PC-3 (cell line): ENCODE measurements at regions not wholly inside any gene's neighbourhood (a gene's known extent, or its start where the extent isn't known, plus 50 kb on each side); places are given as distances from the start of the nearest gene placed in this dataset.
A peak's percentile ranks its signal among the peaks of the same experiment; 100 is the strongest.

Source experiments
- ATAC-seq: fragments of 200-7000 bp; cut with Tn5 transposase; 2 replicates; pipeline ENCODE4 v1.9.1; 2020; ENCODE audit warnings: mild to moderate bottlenecking, moderate library complexity
- BruUV-seq: library from RNA; stranded (reverse); fragments of 400-500 nt; replicated peaks from 2 replicates; lab custom pipeline; 2021; lab: Mats Ljungman, UMichigan
- CTCF ChIA-PET: fragments of 300-600 bp; sonication (Branson Sonifier 250); formaldehyde crosslinking; loops from one replicate; lab custom pipeline; 2022; ENCODE audit warnings: antibody characterized with exemption; lab: Charles Lee
- POLR2A ChIA-PET: fragments of 300-600 bp; sonication (Branson Sonifier 250); formaldehyde crosslinking; loops from one replicate; lab custom pipeline; 2022; ENCODE audit warnings: antibody characterized with exemption; ENCODE audit not compliant: unreplicated experiment; lab: Charles Lee
- DNase-seq: peaks from one replicate; pipeline ENCODE4 v3.0.0-alpha.2; 2015
- H2AFZ ChIP-seq: fragments of 300-600 bp; sonication (generic); 2 replicates; pipeline ENCODE4 v1.6.0; 2016; ENCODE audit warnings: antibody characterized with exemption, low read length
- H3F3A ChIP-seq: fragments of 300-600 bp; sonication (generic); one replicate; pipeline ENCODE4 v1.6.0; 2017; ENCODE audit warnings: antibody characterized with exemption, low read length, control low read depth, mild to moderate bottlenecking; ENCODE audit not compliant: unreplicated experiment
- H3K27ac ChIP-seq: fragments of 300-600 bp; sonication (generic); 2 replicates; pipeline ENCODE4 v1.5.1; 2016; ENCODE audit warnings: mild to moderate bottlenecking, low read length
- H3K27me3 ChIP-seq: fragments of 300-600 bp; sonication (generic); 2 replicates; pipeline ENCODE4 v1.6.1; 2016; ENCODE audit warnings: low read length, mixed read lengths
- H3K36me3 ChIP-seq: fragments of 300-600 bp; sonication (generic); 2 replicates; pipeline ENCODE4 v1.6.1; 2016; ENCODE audit warnings: low read depth, mixed run types, low read length, mixed read lengths
- H3K4me1 ChIP-seq: fragments of 300-600 bp; sonication (generic); 2 replicates; pipeline ENCODE4 v1.5.1; 2016; ENCODE audit warnings: low read length; ENCODE audit not compliant: insufficient read depth
- H3K4me2 ChIP-seq: fragments of 300-600 bp; sonication (generic); 2 replicates; pipeline ENCODE4 v1.6.0; 2016; ENCODE audit warnings: low read length
- H3K4me3 ChIP-seq: fragments of 300-600 bp; sonication (generic); 2 replicates; pipeline ENCODE4 v1.5.1; 2016; ENCODE audit warnings: mild to moderate bottlenecking, low read length, mixed read lengths
- H3K79me2 ChIP-seq: fragments of 300-600 bp; sonication (generic); 2 replicates; pipeline ENCODE4 v1.6.1; 2017; ENCODE audit warnings: low read length, mixed read lengths
- H3K9ac ChIP-seq: fragments of 300-600 bp; sonication (generic); 2 replicates; pipeline ENCODE4 v1.6.0; 2016; ENCODE audit warnings: mild to moderate bottlenecking, low read length
- H3K9me2 ChIP-seq: fragments of 300-600 bp; sonication (generic); replicated peaks from 2 replicates; pipeline ENCODE4 v1.6.1; 2016; ENCODE audit warnings: mixed run types, low read length, mixed read lengths
- H3K9me3 ChIP-seq: fragments of 300-600 bp; sonication (generic); 2 replicates; pipeline ENCODE4 v1.6.1; 2016; ENCODE audit warnings: low read length, mixed read lengths
- H4K20me1 ChIP-seq: fragments of 300-600 bp; sonication (generic); 2 replicates; pipeline ENCODE4 v1.6.1; 2016; ENCODE audit warnings: low read length, mixed read lengths
- EZH2 ChIP-seq: fragments of 300-600 bp; sonication (generic); IDR thresholded peaks from one replicate; pipeline ENCODE4 v1.6.1; 2017; ENCODE audit warnings: antibody characterized with exemption, mild to moderate bottlenecking, low read length; ENCODE audit not compliant: unreplicated experiment
- EZH2phosphoT487 ChIP-seq: fragments of 300-600 bp; sonication (generic); IDR thresholded peaks from 2 replicates; pipeline ENCODE4 v1.6.1; 2018; ENCODE audit warnings: mild to moderate bottlenecking, antibody characterized with exemption, low read length, borderline replicate concordance
- intact Hi-C: fragments of 100-400 bp; cut with micrococcal nuclease; formaldehyde crosslinking; loops from 2 replicates; pipeline ENCODE4 v1.9.0; 2023
- TF ChIP-seq, protein P1 (sequence below): fragments of 300-600 bp; sonication (generic); conservative IDR thresholded peaks from 2 replicates; pipeline ENCODE4 v1.5.1; 2017; ENCODE audit warnings: antibody characterized with exemption, low read depth, mild to moderate bottlenecking, low read length

DNA sequence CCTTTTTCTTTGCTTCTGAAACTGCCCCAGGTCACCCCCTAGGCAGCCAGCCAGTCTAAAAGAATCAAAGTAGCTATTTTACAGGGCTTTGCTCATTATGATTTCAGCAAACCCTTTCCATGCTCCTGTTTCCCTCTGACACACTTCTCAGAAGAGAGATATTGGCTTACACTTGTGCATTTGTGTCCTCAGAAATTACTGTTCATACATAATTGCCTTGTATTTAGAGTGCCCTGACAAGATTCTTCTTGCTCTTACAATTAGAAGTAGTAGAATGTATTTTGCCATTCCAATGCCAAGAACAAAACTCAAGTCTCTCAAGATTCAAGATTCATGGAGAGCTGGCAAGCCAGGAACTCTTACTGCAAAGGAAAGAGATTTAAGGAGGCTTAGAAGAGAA lies 531.0 kb upstream of the ZFP42 start:
- no peak overlapping the region for H2AFZ ChIP-seq
- ATAC-seq (no peak), DNase-seq (peak; percentile 4)
- no peaks in the 10 kb centered on the region for H3F3A ChIP-seq
- no peak for TF ChIP-seq EZH2phosphoT487
- TF ChIP-seq, protein P1, sequence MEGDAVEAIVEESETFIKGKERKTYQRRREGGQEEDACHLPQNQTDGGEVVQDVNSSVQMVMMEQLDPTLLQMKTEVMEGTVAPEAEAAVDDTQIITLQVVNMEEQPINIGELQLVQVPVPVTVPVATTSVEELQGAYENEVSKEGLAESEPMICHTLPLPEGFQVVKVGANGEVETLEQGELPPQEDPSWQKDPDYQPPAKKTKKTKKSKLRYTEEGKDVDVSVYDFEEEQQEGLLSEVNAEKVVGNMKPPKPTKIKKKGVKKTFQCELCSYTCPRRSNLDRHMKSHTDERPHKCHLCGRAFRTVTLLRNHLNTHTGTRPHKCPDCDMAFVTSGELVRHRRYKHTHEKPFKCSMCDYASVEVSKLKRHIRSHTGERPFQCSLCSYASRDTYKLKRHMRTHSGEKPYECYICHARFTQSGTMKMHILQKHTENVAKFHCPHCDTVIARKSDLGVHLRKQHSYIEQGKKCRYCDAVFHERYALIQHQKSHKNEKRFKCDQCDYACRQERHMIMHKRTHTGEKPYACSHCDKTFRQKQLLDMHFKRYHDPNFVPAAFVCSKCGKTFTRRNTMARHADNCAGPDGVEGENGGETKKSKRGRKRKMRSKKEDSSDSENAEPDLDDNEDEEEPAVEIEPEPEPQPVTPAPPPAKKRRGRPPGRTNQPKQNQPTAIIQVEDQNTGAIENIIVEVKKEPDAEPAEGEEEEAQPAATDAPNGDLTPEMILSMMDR = no peak
- TF ChIP-seq EZH2 = no peak
- no peak overlapping the region for H3K9ac ChIP-seq
- no peaks in the 10 kb centered on the region for H3K4me1 ChIP-seq
- ChIA-PET CTCF (no interaction called here), POLR2A (no interaction called here)
- H3K36me3 ChIP-seq = no peaks in the 10 kb centered on the region
- intact Hi-C loops = no loop called here
- no peaks in the 10 kb centered on the region for H3K79me2 ChIP-seq
- H3K9me3 ChIP-seq = no peaks in the 10 kb centered on the region
- H3K4me3 ChIP-seq = no peak overlapping the region
- H3K27ac ChIP-seq = no peak overlapping the region
- BruUV-seq = no TSS peak
- no peaks in the 10 kb centered on the region for H4K20me1 ChIP-seq
- no peaks in the 10 kb centered on the region for H3K9me2 ChIP-seq
- no peaks in the 10 kb centered on the region for H3K27me3 ChIP-seq
- H3K4me2 ChIP-seq = no peak overlapping the region

DNA sequence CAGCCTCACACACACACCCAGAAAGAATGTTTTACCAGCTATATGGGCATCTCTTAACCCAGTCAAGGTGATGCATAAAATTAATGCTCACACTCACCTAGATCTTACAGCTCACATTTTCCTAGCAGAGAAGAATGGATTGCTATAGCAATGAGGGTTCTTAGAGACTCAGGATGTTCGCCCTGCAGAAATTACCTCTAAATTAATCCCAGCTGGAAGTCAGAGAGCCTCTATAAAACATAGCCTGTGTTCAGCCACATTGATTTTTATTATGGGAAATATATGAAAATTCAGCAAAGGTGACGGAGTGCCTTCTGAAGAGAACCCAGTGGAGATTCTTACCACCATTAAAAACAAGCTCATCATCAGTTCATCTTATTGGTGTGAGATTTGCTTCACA lies 528.3 kb upstream of the ZFP42 start:
- H3K9me2 ChIP-seq = no peaks in the 10 kb centered on the region
- H3K27ac ChIP-seq = no peak overlapping the region
- intact Hi-C loops = no loop called here
- H3K9me3 ChIP-seq = no peaks in the 10 kb centered on the region
- CTCF ChIA-PET = no interaction called here
- H3K27me3 ChIP-seq = no peaks in the 10 kb centered on the region
- BruUV-seq = no TSS peak
- H3K9ac ChIP-seq = no peak overlapping the region
- no peak for TF ChIP-seq EZH2
- TF ChIP-seq EZH2phosphoT487 = no peak
- TF ChIP-seq, protein P1 = no peak
- no peaks in the 10 kb centered on the region for H3K4me1 ChIP-seq
- H3K4me3 ChIP-seq = no peak overlapping the region
- H3K36me3 ChIP-seq = no peaks in the 10 kb centered on the region
- no peak overlapping the region for H3K4me2 ChIP-seq
- DNase-seq = no peak
- H2AFZ ChIP-seq = no peak overlapping the region
- ATAC-seq = no peak
- no peaks in the 10 kb centered on the region for H3K79me2 ChIP-seq
- POLR2A ChIA-PET = no interaction called here
- no peaks in the 10 kb centered on the region for H3F3A ChIP-seq
- H4K20me1 ChIP-seq = no peaks in the 10 kb centered on the region

DNA sequence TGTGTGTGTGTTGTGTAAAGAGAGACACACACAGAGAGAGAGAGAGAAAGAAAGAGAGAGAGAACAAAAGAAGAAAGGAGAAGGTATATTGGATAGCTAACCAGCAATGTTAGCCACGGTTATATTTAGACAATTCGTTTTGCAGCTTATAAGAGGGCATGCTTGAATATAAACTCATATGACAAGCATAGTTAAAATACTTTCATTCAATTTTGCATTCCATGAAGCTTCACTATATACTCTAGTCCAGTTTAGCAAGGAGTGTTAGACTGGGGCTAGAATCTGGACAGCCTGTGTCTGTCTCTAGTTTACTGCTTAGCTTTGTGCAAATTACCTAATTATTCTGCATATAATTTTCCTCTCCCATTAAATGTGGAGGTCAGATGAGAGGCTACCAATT lies 525.9 kb upstream of the ZFP42 start:
- no peaks in the 10 kb centered on the region for H3K9me2 ChIP-seq
- no peak overlapping the region for H3K4me2 ChIP-seq
- H2AFZ ChIP-seq = no peak overlapping the region
- no peak overlapping the region for H3K4me3 ChIP-seq
- no peak overlapping the region for H3K27ac ChIP-seq
- ATAC-seq (no peak), DNase-seq (no peak)
- BruUV-seq = no TSS peak
- POLR2A ChIA-PET = no interaction called here
- no peak for TF ChIP-seq EZH2phosphoT487
- H3K79me2 ChIP-seq = no peaks in the 10 kb centered on the region
- no peaks in the 10 kb centered on the region for H3K27me3 ChIP-seq
- no peaks in the 10 kb centered on the region for H3F3A ChIP-seq
- H3K4me1 ChIP-seq = no peaks in the 10 kb centered on the region
- CTCF ChIA-PET = no interaction called here
- no peak overlapping the region for H3K9ac ChIP-seq
- H4K20me1 ChIP-seq = no peaks in the 10 kb centered on the region
- H3K9me3 ChIP-seq = no peaks in the 10 kb centered on the region
- no peaks in the 10 kb centered on the region for H3K36me3 ChIP-seq
- intact Hi-C loops = loop anchor here (10.0 kb wide), 1 partner anchor 535 kb away; no protein-coding TSS in a partner anchor
